Nephron progenitor cell (in vitro differentiated cells): ENCODE measurements at regions not wholly inside any gene's neighbourhood (a gene's known extent, or its start where the extent isn't known, plus 50 kb on each side); places are given as distances from the start of the nearest gene placed in this dataset.

Experiments
- DNase-seq: peaks from one replicate; pipeline ENCODE4 v3.0.0; 2021
- H3K27ac Mint-ChIP-seq: 2 replicates; pipeline ENCODE4 v1.8.0; 2021; ENCODE audit warnings: mild to moderate bottlenecking, moderate library complexity, mixed read lengths
- H3K27me3 Mint-ChIP-seq: 2 replicates; pipeline ENCODE4 v1.8.0; 2021; ENCODE audit warnings: mild to moderate bottlenecking, low read depth, mixed read lengths; ENCODE audit not compliant: poor library complexity
- H3K36me3 Mint-ChIP-seq: 2 replicates; pipeline ENCODE4 v1.8.0; 2021; ENCODE audit warnings: low read depth, mixed read lengths
- H3K4me1 Mint-ChIP-seq: 2 replicates; pipeline ENCODE4 v1.8.0; 2021; ENCODE audit warnings: mixed read lengths
- H3K4me3 Mint-ChIP-seq: 2 replicates; pipeline ENCODE4 v1.8.0; 2021; ENCODE audit warnings: mild to moderate bottlenecking, moderate library complexity, mixed read lengths
- H3K9me3 Mint-ChIP-seq: 2 replicates; pipeline ENCODE4 v1.8.0; 2021; ENCODE audit warnings: mild to moderate bottlenecking, moderate library complexity, mixed read lengths
- TF ChIP-seq, protein P1 (sequence below): fragments of 200-600 bp; sonication (generic); IDR thresholded peaks from 2 replicates; pipeline ENCODE4 v1.5.0; 2021; ENCODE audit warnings: antibody characterized with exemption

DNA sequence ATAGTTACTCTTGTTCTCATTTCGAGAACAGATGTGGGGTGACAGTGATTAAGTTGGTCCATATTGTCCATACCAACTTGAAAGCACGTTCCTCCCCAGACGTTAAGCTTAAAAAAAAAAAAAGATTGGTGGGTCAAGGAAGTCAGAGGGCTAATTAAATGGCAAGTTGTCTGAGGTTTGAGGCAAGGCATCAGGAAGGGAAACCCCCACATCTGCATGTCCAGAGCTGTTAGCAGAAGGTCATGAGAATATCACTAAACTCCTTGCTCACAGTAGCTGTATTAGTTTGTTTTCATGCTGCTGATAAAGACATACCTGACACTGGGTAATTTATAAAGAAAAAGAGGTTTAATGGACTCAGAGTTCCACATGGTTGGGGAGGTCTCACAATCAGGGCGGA, 415.6 kb upstream of the FZD8 start:
- Mint-ChIP-seq H3K9me3 (peaks cover 42% of the 10 kb centered on the region), H3K4me1 (peaks cover 6% of the 10 kb centered on the region), H3K4me3 (no peak overlapping the region), H3K36me3 (peaks cover 10% of the 10 kb centered on the region), H3K27ac (peak overlapping the region; percentile 6), H3K27me3 (peaks cover 3% of the 10 kb centered on the region)
- TF ChIP-seq, protein P1, sequence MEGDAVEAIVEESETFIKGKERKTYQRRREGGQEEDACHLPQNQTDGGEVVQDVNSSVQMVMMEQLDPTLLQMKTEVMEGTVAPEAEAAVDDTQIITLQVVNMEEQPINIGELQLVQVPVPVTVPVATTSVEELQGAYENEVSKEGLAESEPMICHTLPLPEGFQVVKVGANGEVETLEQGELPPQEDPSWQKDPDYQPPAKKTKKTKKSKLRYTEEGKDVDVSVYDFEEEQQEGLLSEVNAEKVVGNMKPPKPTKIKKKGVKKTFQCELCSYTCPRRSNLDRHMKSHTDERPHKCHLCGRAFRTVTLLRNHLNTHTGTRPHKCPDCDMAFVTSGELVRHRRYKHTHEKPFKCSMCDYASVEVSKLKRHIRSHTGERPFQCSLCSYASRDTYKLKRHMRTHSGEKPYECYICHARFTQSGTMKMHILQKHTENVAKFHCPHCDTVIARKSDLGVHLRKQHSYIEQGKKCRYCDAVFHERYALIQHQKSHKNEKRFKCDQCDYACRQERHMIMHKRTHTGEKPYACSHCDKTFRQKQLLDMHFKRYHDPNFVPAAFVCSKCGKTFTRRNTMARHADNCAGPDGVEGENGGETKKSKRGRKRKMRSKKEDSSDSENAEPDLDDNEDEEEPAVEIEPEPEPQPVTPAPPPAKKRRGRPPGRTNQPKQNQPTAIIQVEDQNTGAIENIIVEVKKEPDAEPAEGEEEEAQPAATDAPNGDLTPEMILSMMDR, result no peak
- no peak for DNase-seq

DNA sequence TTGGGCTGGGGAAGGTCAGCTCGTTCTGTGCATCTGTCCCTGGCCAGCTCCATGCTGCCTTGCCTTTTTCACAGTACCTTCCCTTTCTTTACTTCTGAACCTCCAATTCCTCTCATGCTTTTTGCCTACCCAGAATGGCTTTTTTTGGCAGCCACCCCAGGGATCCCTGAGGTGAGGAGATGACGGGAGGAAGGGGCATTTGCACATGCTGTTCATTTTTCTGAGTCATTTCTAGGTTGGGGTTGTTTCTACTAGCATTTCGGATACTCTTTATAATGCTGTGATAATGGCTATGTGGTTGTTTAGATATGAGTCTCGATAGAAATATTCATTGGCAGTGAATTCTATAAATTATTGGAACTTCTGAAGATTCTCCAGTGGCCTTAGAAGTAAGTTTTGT, 415.1 kb upstream of the FZD8 start:
- TF ChIP-seq, protein P1, result no peak
- Mint-ChIP-seq H3K9me3 (peaks cover 42% of the 10 kb centered on the region), H3K4me3 (no peak overlapping the region), H3K27me3 (peaks cover 3% of the 10 kb centered on the region), H3K27ac (no peak overlapping the region), H3K36me3 (peaks cover 10% of the 10 kb centered on the region), H3K4me1 (peaks cover 6% of the 10 kb centered on the region)
- no peak for DNase-seq

DNA sequence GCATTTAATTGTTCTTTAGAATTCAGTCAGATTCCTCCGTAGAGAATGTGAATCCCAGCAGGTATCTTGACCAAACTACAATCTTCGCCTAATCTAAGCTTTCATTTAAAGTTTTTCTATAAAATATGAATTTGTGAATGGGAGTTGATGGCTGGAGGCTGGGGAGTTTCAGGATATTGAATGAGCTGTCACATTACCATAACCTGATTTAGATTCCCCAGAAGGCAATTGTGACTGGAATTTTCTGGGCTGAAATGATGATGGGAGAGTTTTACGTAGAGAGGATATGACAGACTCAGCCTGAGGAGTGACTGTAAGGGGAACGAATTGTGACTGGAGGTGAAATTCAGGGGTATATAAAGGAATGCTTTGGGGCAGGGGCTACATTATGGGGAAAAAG, 411.7 kb upstream of the FZD8 start:
- H3K4me1 Mint-ChIP-seq, result peaks cover 12% of the 10 kb centered on the region

DNA sequence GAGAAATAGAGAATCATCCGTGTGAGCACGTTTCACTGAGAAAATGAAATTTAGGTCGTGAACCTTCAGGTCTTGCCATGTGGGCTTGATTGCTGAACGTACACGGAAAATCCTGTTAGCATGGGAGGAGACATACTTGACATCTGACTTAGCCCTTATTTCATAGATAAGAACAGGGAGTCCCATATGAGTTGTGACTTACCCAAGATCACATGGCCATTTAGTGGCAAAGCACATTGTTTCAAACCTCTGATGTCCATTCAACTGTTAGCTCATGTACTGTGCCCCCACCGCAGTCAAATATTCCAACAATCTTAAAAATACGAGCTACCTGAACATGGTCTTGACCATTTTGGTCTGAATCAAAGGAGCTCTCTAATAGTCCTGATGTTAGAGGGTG, 411.2 kb upstream of the FZD8 start:
- DNase-seq, result no peak
- Mint-ChIP-seq H3K9me3 (peaks cover 36% of the 10 kb centered on the region), H3K27me3 (peaks cover 8% of the 10 kb centered on the region), H3K27ac (no peak overlapping the region), H3K4me1 (peaks cover 12% of the 10 kb centered on the region), H3K36me3 (peaks cover 10% of the 10 kb centered on the region), H3K4me3 (no peak overlapping the region)
- TF ChIP-seq, protein P1, result no peak

More for the DNA sequence above, 411.7 kb upstream of the FZD8 start:
- TF ChIP-seq, protein P1, result no peak
- Mint-ChIP-seq H3K4me3 (no peak overlapping the region), H3K27me3 (peaks cover 8% of the 10 kb centered on the region), H3K9me3 (peaks cover 36% of the 10 kb centered on the region), H3K36me3 (peaks cover 10% of the 10 kb centered on the region), H3K27ac (no peak overlapping the region)
- no peak for DNase-seq

DNA sequence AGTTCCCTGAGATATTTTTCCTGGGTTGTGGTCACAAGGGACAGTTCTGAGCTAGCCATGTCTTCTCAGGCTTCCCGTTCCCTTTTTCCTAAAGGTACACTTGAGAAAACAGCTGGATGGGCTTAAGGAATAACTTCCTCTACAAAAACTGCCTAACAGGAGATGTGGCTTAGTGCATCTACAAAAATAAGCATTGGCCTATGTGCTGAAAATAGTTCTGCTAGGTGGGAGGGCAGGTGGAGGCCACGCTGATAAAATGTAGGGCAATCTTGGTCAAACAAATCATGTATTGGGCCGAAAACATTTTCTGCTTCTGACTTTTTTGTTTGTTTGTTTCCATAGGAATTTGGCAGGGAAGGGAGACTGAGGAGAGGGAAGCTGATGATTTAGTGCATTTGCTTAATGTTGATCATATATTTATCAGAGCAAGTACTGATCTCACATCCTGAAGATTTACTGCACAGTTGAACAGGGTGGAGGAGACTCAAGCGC, 409.4 kb upstream of the FZD8 start:
- peaks cover 5% of the 10 kb centered on the region for H3K27me3 Mint-ChIP-seq
- TF ChIP-seq, protein P1, result no peak
- H3K27ac Mint-ChIP-seq, result no peak overlapping the region
- no peak overlapping the region for H3K4me3 Mint-ChIP-seq
- peaks cover 30% of the 10 kb centered on the region for H3K9me3 Mint-ChIP-seq
- peaks cover 5% of the 10 kb centered on the region for H3K4me1 Mint-ChIP-seq
- DNase-seq, result no peak
- peaks cover 10% of the 10 kb centered on the region for H3K36me3 Mint-ChIP-seq

DNA sequence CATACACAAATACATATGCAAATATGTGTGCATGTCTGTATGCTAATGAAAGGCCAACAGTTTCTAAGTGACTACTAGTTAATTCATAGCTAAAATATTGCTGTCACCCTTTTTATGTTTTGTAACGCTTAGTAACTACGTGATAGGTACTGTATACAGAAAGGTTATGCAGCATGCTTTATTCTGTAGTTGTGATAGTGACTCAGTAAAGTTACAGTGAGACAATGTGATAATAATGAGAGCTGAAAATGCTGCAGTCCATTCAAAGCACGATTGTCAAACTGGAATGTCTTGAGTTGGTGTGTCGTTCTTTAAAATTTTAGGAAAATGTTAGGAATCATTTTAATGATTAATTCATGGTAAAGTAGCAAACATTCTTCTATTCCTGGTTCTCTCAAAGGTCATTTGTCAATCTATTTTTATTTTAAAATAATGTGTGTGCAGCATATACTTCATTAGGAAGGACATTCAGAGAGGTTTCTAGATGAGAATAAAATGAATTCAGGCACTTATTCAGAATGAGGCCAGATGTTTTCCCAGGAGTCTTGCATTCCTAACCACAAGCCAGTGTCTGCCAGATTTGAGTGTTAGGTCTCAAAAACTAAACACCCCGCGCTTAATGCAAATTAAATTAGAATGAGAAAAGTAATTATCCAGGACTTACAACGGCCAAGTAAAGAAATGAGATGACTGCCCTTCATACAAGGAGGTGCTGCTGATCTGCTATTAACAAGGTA, 408.8 kb upstream of the FZD8 start:
- DNase-seq, result no peak
- peaks cover 5% of the 10 kb centered on the region for H3K27me3 Mint-ChIP-seq
- TF ChIP-seq, protein P1, result no peak
- no peak overlapping the region for H3K4me3 Mint-ChIP-seq
- no peak overlapping the region for H3K27ac Mint-ChIP-seq
- peaks cover 27% of the 10 kb centered on the region for H3K9me3 Mint-ChIP-seq
- H3K36me3 Mint-ChIP-seq, result peaks cover 9% of the 10 kb centered on the region
- peaks cover 5% of the 10 kb centered on the region for H3K4me1 Mint-ChIP-seq
